ENCODE measurements at regions not wholly inside any gene's neighbourhood (a gene's known extent, or its start where the extent isn't known, plus 50 kb on each side); places are given as distances from the start of the nearest gene placed in this dataset.
A peak's percentile ranks its signal among the peaks of the same experiment; 100 is the strongest.

DNA sequence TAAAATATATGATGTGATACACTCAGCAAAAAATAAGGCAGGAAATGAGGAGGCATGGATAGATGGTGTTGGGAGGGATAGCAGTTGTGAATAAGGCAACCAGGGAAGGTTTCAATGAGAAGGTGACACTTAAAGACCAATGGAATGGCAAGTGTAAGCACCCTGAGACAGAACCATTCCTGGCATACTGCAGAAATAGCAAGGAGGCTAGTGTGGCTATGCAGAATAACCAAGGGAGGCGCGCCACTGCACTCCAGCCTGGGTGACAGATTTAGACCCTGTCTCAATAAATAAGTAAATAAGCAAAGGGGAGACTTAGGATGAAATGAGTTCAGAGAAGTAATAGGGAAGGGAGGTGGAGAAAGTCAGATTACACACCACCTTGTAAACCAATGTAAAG is 113.9 kb downstream of the TOMM20 start:
- Mint-ChIP-seq H3K4me1 (ENCODE audit: low read depth) (peaks cover 54% of the 10 kb centered on the region), H3K36me3 (ENCODE audit: low read depth) (no peaks in the 10 kb centered on the region), H3K27ac (peak overlapping the region; percentile 86), H3K9me3 (peaks cover 3% of the 10 kb centered on the region), H3K27me3 (no peaks in the 10 kb centered on the region), H3K4me3 (no peak overlapping the region)
- intact Hi-C loops (cut with DNase I, micrococcal nuclease): loop anchor here (5.0 to 10.0 kb wide), 5 partner anchors 37 to 417 kb away; no protein-coding TSS in a partner anchor
- Histone ChIP-seq H3K9me3 (ENCODE audit: control insufficient read depth in 1 of 2, insufficient read depth in 1 of 2, low read length in 2 of 2) (peaks cover 0 to 4% of the 10 kb centered on the region in 2 experiments), H3K4me1 (ENCODE audit: insufficient read depth, low read length) (peaks cover 48% of the 10 kb centered on the region), H3K36me3 (ENCODE audit: insufficient read depth, low read length) (no peaks in the 10 kb centered on the region), H3K4me3 (ENCODE audit: low read length) (no peak overlapping the region), H3K27ac (ENCODE audit: low read depth in 1 of 2, low read length in 2 of 2) (no peak overlapping the region), H3K27me3 (ENCODE audit: control insufficient read depth in 1 of 2, insufficient read depth in 2 of 2, low read length in 2 of 2) (no peaks in the 10 kb centered on the region)
- ChIA-PET POLR2A (no interaction called here), CTCF (no interaction called here)
- ATAC-seq (ENCODE audit: poor library complexity) (no peak), DNase-seq (no peak)
- no peak for TF ChIP-seq CTCF (IDR thresholded peaks at IDR 0.05)

DNA sequence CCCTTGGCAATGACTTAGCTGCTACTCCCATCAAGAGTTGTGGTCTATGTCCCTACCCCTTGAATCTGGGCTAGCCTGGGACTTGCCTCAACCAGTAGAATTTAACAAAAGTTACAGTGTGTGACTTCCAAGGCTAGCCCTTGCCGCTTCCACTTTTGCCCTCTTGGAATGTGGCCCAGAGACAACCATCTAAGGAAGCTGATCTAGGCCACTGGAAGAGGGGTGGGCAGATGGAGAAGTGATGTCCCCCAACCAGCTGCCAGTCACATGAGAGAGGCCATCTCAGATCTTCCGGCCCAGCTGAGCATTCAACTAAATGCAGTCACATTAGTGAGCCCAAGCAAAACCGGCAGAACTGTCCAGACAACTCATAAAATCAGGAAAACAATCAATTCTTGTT is 115.1 kb downstream of the TOMM20 start:
- H3K4me1 ChIP-seq (ENCODE audit: insufficient read depth, low read length): peaks cover 49% of the 10 kb centered on the region
- ChIA-PET POLR2A (no interaction called here), CTCF (no interaction called here)
- ATAC-seq (ENCODE audit: poor library complexity) (no peak), DNase-seq (no peak)
- no peak overlapping the region for H3K27ac ChIP-seq (ENCODE audit: low read depth in 1 of 2, low read length in 2 of 2)
- Mint-ChIP-seq H3K4me3 (no peak overlapping the region), H3K9me3 (peaks cover under 1% of the 10 kb centered on the region), H3K36me3 (ENCODE audit: low read depth) (no peaks in the 10 kb centered on the region), H3K27me3 (no peaks in the 10 kb centered on the region), H3K27ac (peak overlapping the region; percentile 86), H3K4me1 (ENCODE audit: low read depth) (peaks cover 59% of the 10 kb centered on the region)
- TF ChIP-seq CTCF (IDR thresholded peaks at IDR 0.05): no peak
- no peak overlapping the region for H3K4me3 ChIP-seq (ENCODE audit: low read length)
- peaks cover 0 to 4% of the 10 kb centered on the region in 2 experiments for H3K9me3 ChIP-seq (ENCODE audit: control insufficient read depth in 1 of 2, insufficient read depth in 1 of 2, low read length in 2 of 2)
- H3K36me3 ChIP-seq (ENCODE audit: insufficient read depth, low read length): no peaks in the 10 kb centered on the region
- H3K27me3 ChIP-seq (ENCODE audit: control insufficient read depth in 1 of 2, insufficient read depth in 2 of 2, low read length in 2 of 2): no peaks in the 10 kb centered on the region
- intact Hi-C loops (cut with DNase I, micrococcal nuclease): loop anchor here (2.0 to 10.0 kb wide), 5 partner anchors 36 to 403 kb away; partner anchors contain the start of gene IRF2BP2 (in 1 of the 2)

GRCh38 chr1:235012436-235013210 is 116.0 kb downstream of the TOMM20 start:
- peak in 2 of 14 experiments; percentile 8 to 30 for DNase-seq

More at GRCh38 chr1:235012436-235013210, 116.0 kb downstream of the TOMM20 start:
- TF ChIP-seq CTCF (IDR thresholded peaks at IDR 0.05): no peak
- peak overlapping the region; percentile 58 for H3K4me3 Mint-ChIP-seq
- CTCF ChIA-PET: interaction anchor here (1.0 to 1.6 kb wide), 7 partner anchors 34 to 415 kb away, joined by 3 to 8 read pairs (median 3); no protein-coding TSS in a partner anchor
- Histone ChIP-seq H3K36me3 (ENCODE audit: insufficient read depth, low read length) (no peaks in the 10 kb centered on the region), H3K27ac (ENCODE audit: low read depth in 1 of 2, low read length in 2 of 2) (peak overlapping the region; percentile 87 to 89), H3K27me3 (ENCODE audit: control insufficient read depth in 1 of 2, insufficient read depth in 2 of 2, low read length in 2 of 2) (no peaks in the 10 kb centered on the region), H3K4me1 (ENCODE audit: insufficient read depth, low read length) (peaks cover 49% of the 10 kb centered on the region), H3K9me3 (ENCODE audit: control insufficient read depth in 1 of 2, insufficient read depth in 1 of 2, low read length in 2 of 2) (peaks cover 0 to 3% of the 10 kb centered on the region in 2 experiments), H3K4me3 (ENCODE audit: low read length) (peak overlapping the region; percentile 38)
- no peak for ATAC-seq (ENCODE audit: poor library complexity)
- POLR2A ChIA-PET: interaction anchor here (0.9 to 2.0 kb wide), 15 partner anchors 11 to 534 kb away, joined by 3 to 49 read pairs (median 5); partner anchors contain the start of genes IRF2BP2 and TARBP1
- H3K4me1 Mint-ChIP-seq (ENCODE audit: low read depth): peaks cover 65% of the 10 kb centered on the region
- no peaks in the 10 kb centered on the region for H3K27me3 Mint-ChIP-seq
- intact Hi-C loops (cut with DNase I, micrococcal nuclease): loop anchor here (1.0 to 10.0 kb wide), 7 partner anchors 35 to 402 kb away; partner anchors contain the start of gene IRF2BP2 (in 1 of the 2)
- H3K36me3 Mint-ChIP-seq (ENCODE audit: low read depth): no peaks in the 10 kb centered on the region
- no peaks in the 10 kb centered on the region for H3K9me3 Mint-ChIP-seq
- peak overlapping the region; percentile 86 for H3K27ac Mint-ChIP-seq
